CD14-positive monocyte (primary cell): ENCODE measurements at regions not wholly inside any gene's neighbourhood (a gene's known extent, or its start where the extent isn't known, plus 50 kb on each side); places are given as distances from the start of the nearest gene placed in this dataset.

ENCODE experiments used
- DNase-seq, 3 donors: peaks; one replicate each; pipeline ENCODE4 v3.0.0-alpha.2; 2011 to 2022
- H2AFZ ChIP-seq: 2 replicates; pipeline ENCODE4 v1.6.0; 2012; ENCODE audit warnings: mild to moderate bottlenecking, low read depth, low read length, inconsistent platforms; ENCODE audit not compliant: insufficient read depth, poor library complexity, severe bottlenecking
- H3K27ac ChIP-seq, 2 donors: 1 replicate in 1 of 2; 2 replicates in 1 of 2; pipeline ENCODE4 v1.5.1; 2012 to 2013; ENCODE audit warnings: low read length in 2 of 2, control low read depth in 1 of 2, inconsistent platforms in 1 of 2, low read depth in 1 of 2, mild to moderate bottlenecking in 1 of 2
- H3K27me3 ChIP-seq, 2 donors: one replicate each; pipeline versions ENCODE4 v1.6.0 to v1.6.1; 2011 to 2013; ENCODE audit warnings: low read length in 2 of 2; ENCODE audit not compliant: control insufficient read depth in 2 of 2, insufficient read depth in 2 of 2
- H3K36me3 ChIP-seq, 2 donors: replicated peaks in 1 of 2; 1 replicate in 1 of 2; 2 replicates in 1 of 2; pipeline versions ENCODE4 v1.5.1 to v1.6.1; 2012 to 2013; ENCODE audit warnings: low read length in 2 of 2, control low read depth in 1 of 2, inconsistent platforms in 1 of 2, mild to moderate bottlenecking in 1 of 2; ENCODE audit not compliant: insufficient read depth in 2 of 2, control insufficient read depth in 1 of 2
- H3K4me1 ChIP-seq, 2 donors: 1 replicate in 1 of 2; 2 replicates in 1 of 2; pipeline versions ENCODE4 v1.5.1 to v1.6.1; 2012 to 2013; ENCODE audit warnings: low read length in 2 of 2, control low read depth in 1 of 2, inconsistent platforms in 1 of 2, mild to moderate bottlenecking in 1 of 2, moderate library complexity in 1 of 2; ENCODE audit not compliant: insufficient read depth in 2 of 2, control insufficient read depth in 1 of 2
- H3K4me2 ChIP-seq: replicated peaks from 2 replicates; pipeline ENCODE3; 2012; ENCODE audit warnings: low read length, moderate library complexity, mild to moderate bottlenecking; ENCODE audit not compliant: poor library complexity, severe bottlenecking; ENCODE audit errors: extremely low read depth
- H3K4me3 ChIP-seq, 3 experiments: fragments of 200-600 bp in 1 of 3; sonication (generic) in 1 of 3; replicated peaks in 1 of 3; 1 replicate in 2 of 3; 2 replicates in 1 of 3; pipeline ENCODE4 v1.5.1; 2011 to 2013; ENCODE audit warnings: low read length in 3 of 3, mild to moderate bottlenecking in 3 of 3, control low read depth in 2 of 3, low read depth in 2 of 3, inconsistent platforms in 1 of 3, moderate library complexity in 1 of 3
- H3K79me2 ChIP-seq: 2 replicates; pipeline ENCODE4 v1.6.0; 2012; ENCODE audit warnings: mild to moderate bottlenecking, control low read depth, inconsistent platforms, low read length, moderate library complexity; ENCODE audit not compliant: insufficient read depth
- H3K9ac ChIP-seq: 2 replicates; pipeline ENCODE4 v1.6.0; 2017; ENCODE audit warnings: low read length, mild to moderate bottlenecking; ENCODE audit not compliant: insufficient read depth, poor library complexity, severe bottlenecking
- H3K9me3 ChIP-seq, 2 donors: replicated peaks in 1 of 2; 1 replicate in 1 of 2; 2 replicates in 1 of 2; pipeline versions ENCODE4 v1.5.1 to v1.6.1; 2012 to 2013; ENCODE audit warnings: low read length in 2 of 2, control low read depth in 1 of 2; ENCODE audit not compliant: control insufficient read depth in 1 of 2, insufficient read depth in 1 of 2
- H4K20me1 ChIP-seq: 2 replicates; pipeline ENCODE4 v1.6.0; 2012; ENCODE audit warnings: mild to moderate bottlenecking, low read length, control low read depth, moderate library complexity; ENCODE audit not compliant: insufficient read depth
- H3K27ac Mint-ChIP-seq, 7 donors: one replicate each; pipeline ENCODE4 v1.8.0; 2020; ENCODE audit warnings: mild to moderate bottlenecking in 7 of 7, mixed read lengths in 7 of 7, moderate library complexity in 6 of 7, inconsistent platforms in 2 of 7
- H3K27me3 Mint-ChIP-seq, 3 donors: one replicate each; pipeline ENCODE4 v1.8.0; 2021 to 2022; ENCODE audit warnings: low read depth in 3 of 3, mild to moderate bottlenecking in 3 of 3, mixed read lengths in 3 of 3, moderate library complexity in 3 of 3, inconsistent platforms in 1 of 3
- H3K36me3 Mint-ChIP-seq, 2 donors: one replicate each; pipeline ENCODE4 v1.8.0; 2020; ENCODE audit warnings: mixed read lengths in 2 of 2, inconsistent platforms in 1 of 2, mild to moderate bottlenecking in 1 of 2
- H3K4me1 Mint-ChIP-seq: one replicate; pipeline ENCODE4 v1.8.0; 2020; ENCODE audit warnings: mild to moderate bottlenecking, mixed read lengths
- H3K4me3 Mint-ChIP-seq, 2 donors: one replicate each; pipeline ENCODE4 v1.8.0; 2020; ENCODE audit warnings: mild to moderate bottlenecking in 2 of 2, mixed read lengths in 2 of 2, moderate library complexity in 1 of 2
- H3K9me3 Mint-ChIP-seq, 7 donors: one replicate each; pipeline ENCODE4 v1.8.0; 2020 to 2022; ENCODE audit warnings: mixed read lengths in 7 of 7, mild to moderate bottlenecking in 6 of 7, moderate library complexity in 6 of 7, inconsistent platforms in 2 of 7
- CTCF ChIP-seq: fragments of 200-600 bp; IDR thresholded peaks from one replicate; pipeline ENCODE4 v1.8.0; 2022; ENCODE audit warnings: antibody characterized with exemption, mild to moderate bottlenecking
- WGBS: methylation state at CpG from one replicate; pipeline ENCODE4 v1.1.5; 2013; ENCODE audit warnings: missing lambda C conversion rate; ENCODE audit not compliant: insufficient coverage; 5-methylcytosine and 5-hydroxymethylcytosine counted together
- intact Hi-C, 2 donors: fragments of 100-400 bp; cut with micrococcal nuclease; formaldehyde crosslinking; loops; one replicate each; pipeline versions ENCODE4 v1.15.0 to v1.15.1; 2023

- H3K4me3 Mint-ChIP-seq, result no peak overlapping the region
- no peak overlapping the region for H3K27ac Mint-ChIP-seq
- Histone ChIP-seq H3K4me1 (no peaks in the 10 kb centered on the region), H3K79me2 (no peaks in the 10 kb centered on the region), H4K20me1 (no peaks in the 10 kb centered on the region), H3K9me3 (no peaks in the 10 kb centered on the region), H3K27me3 (no peaks in the 10 kb centered on the region), H3K4me2 (no peak overlapping the region), H3K27ac (no peak overlapping the region), H3K36me3 (no peaks in the 10 kb centered on the region), H2AFZ (no peak overlapping the region), H3K9ac (no peak overlapping the region), H3K4me3 (no peak overlapping the region)
- intact Hi-C loops, result no loop called here
- H3K4me1 Mint-ChIP-seq, result peaks cover 4% of the 10 kb centered on the region
- no peak for TF ChIP-seq CTCF
- no peaks in the 10 kb centered on the region for H3K9me3 Mint-ChIP-seq
- DNase-seq, result no peak
- no peaks in the 10 kb centered on the region for H3K36me3 Mint-ChIP-seq
- WGBS, result 67% methylated on average over 1 of the region's 7 CpGs
- H3K27me3 Mint-ChIP-seq, result peaks cover 0 to 1% (median 0%) of the 10 kb centered on the region in 3 donors
Observed at GRCh38 chr3:117011687-117012250, 302.2 kb downstream of the TUSC7 start.

GRCh38 chr3:117016378-117016777 lies 306.8 kb downstream of the TUSC7 start:
- WGBS, result no CpG with 5 or more reads among the region's 2 CpGs

More at GRCh38 chr3:117016378-117016777, 306.8 kb downstream of the TUSC7 start:
- H3K27ac ChIP-seq, result no peak overlapping the region
- intact Hi-C loops, result loop anchor here (5.0 kb wide), 2 partner anchors 341 to 511 kb away; no protein-coding TSS in a partner anchor
- no peak for TF ChIP-seq CTCF
- Mint-ChIP-seq H3K4me3 (no peak overlapping the region), H3K4me1 (peaks cover 23% of the 10 kb centered on the region), H3K9me3 (peaks cover 0 to 2% (median 0%) of the 10 kb centered on the region in 7 donors), H3K27ac (no peak overlapping the region), H3K36me3 (no peaks in the 10 kb centered on the region), H3K27me3 (peaks cover 0 to 12% (median 9%) of the 10 kb centered on the region in 3 donors)
- H3K27me3 ChIP-seq, result peaks cover 0 to 8% of the 10 kb centered on the region in 2 donors
- DNase-seq, result no peak
- H2AFZ ChIP-seq, result no peak overlapping the region
- no peak overlapping the region for H3K4me2 ChIP-seq
- H3K9ac ChIP-seq, result no peak overlapping the region
- H3K36me3 ChIP-seq, result no peaks in the 10 kb centered on the region
- H3K4me1 ChIP-seq, result peaks cover 7 to 10% of the 10 kb centered on the region in 2 donors
- no peaks in the 10 kb centered on the region for H4K20me1 ChIP-seq
- no peak overlapping the region for H3K4me3 ChIP-seq
- H3K9me3 ChIP-seq, result no peaks in the 10 kb centered on the region
- H3K79me2 ChIP-seq, result no peaks in the 10 kb centered on the region
